ENCODE measurements at regions not wholly inside any gene's neighbourhood (a gene's known extent, or its start where the extent isn't known, plus 50 kb on each side); places are given as distances from the start of the nearest gene placed in this dataset.
"Not testable (repeated sequence)": the region's sequence is repeated elsewhere in the genome, so short reads cannot be mapped to it uniquely, and the experiment has no call there.

DNA sequence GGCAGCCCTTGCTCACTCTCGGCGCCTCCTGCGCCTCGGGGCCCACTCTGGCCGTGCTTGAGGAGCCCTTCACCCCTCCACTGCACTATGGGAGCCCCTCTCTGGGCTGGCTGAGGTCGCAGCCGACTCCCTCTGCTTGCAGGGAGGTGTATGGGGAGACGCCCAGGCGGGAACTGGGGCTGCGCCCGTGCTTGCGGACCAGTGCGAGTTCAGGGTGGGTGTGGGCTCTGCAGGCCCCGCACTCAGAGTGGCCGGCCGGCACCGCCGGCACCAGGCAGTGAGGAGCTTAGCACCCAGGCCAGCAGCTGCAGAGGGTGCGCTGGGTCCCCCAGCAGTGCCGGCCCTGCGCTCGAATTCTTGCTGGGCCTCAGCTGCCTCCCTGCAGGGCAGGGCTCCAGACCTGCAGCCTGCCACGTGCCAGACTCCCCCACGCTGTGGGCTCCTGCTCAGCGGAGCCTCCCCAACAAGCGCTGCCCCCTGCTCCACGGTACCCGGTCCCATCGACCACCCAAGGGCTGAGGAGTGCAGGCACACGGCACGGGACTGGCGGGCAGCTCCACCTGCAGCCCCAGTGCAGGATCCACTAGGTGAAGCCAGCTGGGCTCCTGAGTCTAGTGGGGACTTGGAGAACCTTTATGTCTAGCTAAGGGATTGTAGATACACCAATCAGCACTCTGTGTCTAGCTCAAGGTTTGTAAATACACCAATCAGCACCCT is 54.0 kb upstream of the WWC2 start:
- H3K27me3 Mint-ChIP-seq (ENCODE audit: low read depth) = peaks cover 15% of the 10 kb centered on the region
- H3K4me3 Mint-ChIP-seq; H3K4me1 Mint-ChIP-seq (ENCODE audit: low read depth); H3K36me3 Mint-ChIP-seq (ENCODE audit: insufficient read depth); DNase-seq; ATAC-seq; H3K9me3 Mint-ChIP-seq: not testable (repeated sequence)

- H3K27me3 Mint-ChIP-seq (ENCODE audit: low read depth) = peaks cover 5% of the 10 kb centered on the region
- DNase-seq (no peak), ATAC-seq (no peak)
- H3K4me1 Mint-ChIP-seq (ENCODE audit: low read depth) = no peaks in the 10 kb centered on the region
- no peaks in the 10 kb centered on the region for H3K36me3 Mint-ChIP-seq (ENCODE audit: insufficient read depth)
- H3K9me3 Mint-ChIP-seq = no peaks in the 10 kb centered on the region
- no peak overlapping the region for H3K4me3 Mint-ChIP-seq
Measured at GRCh38 chr4:183038436-183038835, 60.6 kb upstream of the WWC2 start.

- H3K9me3 Mint-ChIP-seq = no peaks in the 10 kb centered on the region
- peaks cover 5% of the 10 kb centered on the region for H3K27me3 Mint-ChIP-seq (ENCODE audit: low read depth)
- H3K4me3 Mint-ChIP-seq = no peak overlapping the region
- DNase-seq (no peak), ATAC-seq (no peak)
- no peaks in the 10 kb centered on the region for H3K36me3 Mint-ChIP-seq (ENCODE audit: insufficient read depth)
- no peaks in the 10 kb centered on the region for H3K4me1 Mint-ChIP-seq (ENCODE audit: low read depth)
Measured at GRCh38 chr4:183035726-183036415, 63.2 kb upstream of the WWC2 start.

DNA sequence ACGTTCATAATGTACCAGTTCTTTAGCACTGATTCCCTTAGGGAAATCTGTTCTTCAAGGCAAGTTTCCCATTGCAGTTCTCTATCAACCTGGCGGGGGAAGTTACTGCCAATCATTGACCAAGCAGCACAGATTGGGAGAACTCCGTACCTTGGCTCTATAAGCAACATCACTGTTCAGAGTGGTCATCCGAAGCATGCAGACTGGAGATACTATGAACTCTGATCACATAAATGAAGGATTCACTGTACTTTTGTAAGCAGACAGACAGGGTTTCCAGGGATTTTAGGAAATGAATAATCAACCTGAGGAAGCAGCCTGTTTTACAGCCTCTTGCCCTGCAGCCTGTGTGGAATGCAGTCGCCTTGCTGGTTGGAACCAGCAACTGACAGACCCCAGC is 63.8 kb upstream of the WWC2 start:
- Mint-ChIP-seq H3K27me3 (ENCODE audit: low read depth) (peaks cover 5% of the 10 kb centered on the region), H3K4me3 (no peak overlapping the region), H3K36me3 (ENCODE audit: insufficient read depth) (no peaks in the 10 kb centered on the region)

DNA sequence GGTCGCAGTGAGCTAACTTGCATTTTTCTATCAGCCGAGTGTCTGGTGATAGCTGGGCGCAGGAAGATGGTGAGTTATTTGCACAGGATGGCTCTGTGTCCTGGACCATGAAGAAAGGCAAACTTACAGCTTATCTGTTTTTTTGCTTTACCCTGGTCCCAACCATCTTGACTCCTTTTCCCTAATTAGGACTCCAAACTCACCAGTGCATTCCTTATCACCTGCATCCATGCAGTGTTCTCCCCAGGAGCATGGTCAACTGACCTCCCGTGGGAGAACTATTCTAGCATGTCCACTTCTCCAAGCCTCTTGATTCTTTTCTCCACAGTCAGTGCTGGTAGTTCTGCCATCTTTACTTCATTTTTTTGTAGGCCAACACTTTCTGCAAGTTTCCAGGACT is 68.2 kb upstream of the WWC2 start:
- Mint-ChIP-seq H3K36me3 (ENCODE audit: insufficient read depth) (no peaks in the 10 kb centered on the region), H3K9me3 (no peaks in the 10 kb centered on the region), H3K27me3 (ENCODE audit: low read depth) (peaks cover 6% of the 10 kb centered on the region), H3K4me1 (ENCODE audit: low read depth) (no peaks in the 10 kb centered on the region), H3K4me3 (no peak overlapping the region)
- no peak for DNase-seq
- ATAC-seq = no peak

More for the DNA sequence above, 63.8 kb upstream of the WWC2 start:
- H3K9me3 Mint-ChIP-seq = no peaks in the 10 kb centered on the region
- no peaks in the 10 kb centered on the region for H3K4me1 Mint-ChIP-seq (ENCODE audit: low read depth)
- DNase-seq (no peak), ATAC-seq (no peak)

DNA sequence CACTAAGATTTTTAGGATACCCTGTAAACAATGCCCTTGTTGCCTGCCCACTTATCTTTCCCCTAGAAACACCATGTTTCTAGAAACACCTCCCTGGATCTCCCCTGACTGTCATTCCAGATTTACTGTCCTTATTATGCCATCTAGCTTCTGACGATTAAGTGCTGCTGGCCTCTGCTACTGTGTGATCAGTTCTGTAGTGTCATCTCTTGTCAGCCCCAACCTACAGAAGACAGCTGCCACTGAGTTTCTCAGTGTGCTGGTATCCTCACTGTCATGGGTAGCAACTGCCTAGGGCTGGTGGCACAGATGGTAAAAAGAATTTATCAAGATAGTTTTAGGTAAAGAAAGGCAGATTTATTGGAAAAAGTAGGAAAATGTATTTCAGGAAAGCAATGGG is 68.7 kb upstream of the WWC2 start:
- DNase-seq = no peak
- Mint-ChIP-seq H3K27me3 (ENCODE audit: low read depth) (peaks cover 6% of the 10 kb centered on the region), H3K36me3 (ENCODE audit: insufficient read depth) (no peaks in the 10 kb centered on the region), H3K9me3 (no peaks in the 10 kb centered on the region), H3K4me3 (no peak overlapping the region), H3K4me1 (ENCODE audit: low read depth) (no peaks in the 10 kb centered on the region)
- ATAC-seq = no peak

- Mint-ChIP-seq H3K4me3 (no peak overlapping the region), H3K4me1 (ENCODE audit: low read depth) (no peaks in the 10 kb centered on the region), H3K36me3 (ENCODE audit: insufficient read depth) (no peaks in the 10 kb centered on the region), H3K9me3 (no peaks in the 10 kb centered on the region), H3K27me3 (ENCODE audit: low read depth) (peaks cover 6% of the 10 kb centered on the region)
- no peak for DNase-seq
- ATAC-seq = no peak
Measured at GRCh38 chr4:183029365-183029764, 69.7 kb upstream of the WWC2 start.

DNA sequence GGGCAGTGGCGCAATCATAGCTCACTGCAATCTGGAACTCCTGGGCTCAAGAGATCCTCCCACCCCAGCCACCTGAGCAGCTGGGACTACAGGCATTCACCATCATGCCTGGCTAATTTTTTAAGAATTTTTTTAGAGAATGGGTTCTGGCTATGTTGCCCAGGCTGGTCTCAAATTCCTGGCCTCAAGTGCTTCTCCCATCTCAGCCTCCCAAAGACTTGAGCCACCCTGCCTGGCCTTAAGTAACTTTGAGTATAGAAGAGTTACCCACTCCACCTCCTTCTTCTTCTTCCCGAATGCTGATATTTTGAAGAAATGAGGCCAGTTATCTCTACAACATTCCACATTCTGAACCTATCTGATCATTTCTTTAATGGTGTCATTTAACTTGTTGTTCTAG is 72.4 kb upstream of the WWC2 start:
- DNase-seq (no peak), ATAC-seq (no peak)
- H3K27me3 Mint-ChIP-seq (ENCODE audit: low read depth) = peaks cover 4% of the 10 kb centered on the region
- no peaks in the 10 kb centered on the region for H3K9me3 Mint-ChIP-seq
- no peak overlapping the region for H3K4me3 Mint-ChIP-seq
- H3K4me1 Mint-ChIP-seq (ENCODE audit: low read depth) = no peaks in the 10 kb centered on the region
- H3K36me3 Mint-ChIP-seq (ENCODE audit: insufficient read depth) = no peaks in the 10 kb centered on the region

GRCh38 chr4:183022617-183023016 is 76.4 kb upstream of the WWC2 start:
- peaks cover 14% of the 10 kb centered on the region for H3K27me3 Mint-ChIP-seq (ENCODE audit: low read depth)
- H3K36me3 Mint-ChIP-seq (ENCODE audit: insufficient read depth) = no peaks in the 10 kb centered on the region
- DNase-seq (no peak), ATAC-seq (no peak)
- no peak overlapping the region for H3K4me3 Mint-ChIP-seq
- no peaks in the 10 kb centered on the region for H3K4me1 Mint-ChIP-seq (ENCODE audit: low read depth)
- no peaks in the 10 kb centered on the region for H3K9me3 Mint-ChIP-seq

GRCh38 chr4:183017962-183018361 is 81.1 kb upstream of the WWC2 start:
- Mint-ChIP-seq H3K27me3 (ENCODE audit: low read depth) (peaks cover 18% of the 10 kb centered on the region), H3K4me3 (no peak overlapping the region), H3K9me3 (no peaks in the 10 kb centered on the region), H3K4me1 (ENCODE audit: low read depth) (no peaks in the 10 kb centered on the region), H3K36me3 (ENCODE audit: insufficient read depth) (no peaks in the 10 kb centered on the region)
- DNase-seq = no peak
- ATAC-seq = no peak

DNA sequence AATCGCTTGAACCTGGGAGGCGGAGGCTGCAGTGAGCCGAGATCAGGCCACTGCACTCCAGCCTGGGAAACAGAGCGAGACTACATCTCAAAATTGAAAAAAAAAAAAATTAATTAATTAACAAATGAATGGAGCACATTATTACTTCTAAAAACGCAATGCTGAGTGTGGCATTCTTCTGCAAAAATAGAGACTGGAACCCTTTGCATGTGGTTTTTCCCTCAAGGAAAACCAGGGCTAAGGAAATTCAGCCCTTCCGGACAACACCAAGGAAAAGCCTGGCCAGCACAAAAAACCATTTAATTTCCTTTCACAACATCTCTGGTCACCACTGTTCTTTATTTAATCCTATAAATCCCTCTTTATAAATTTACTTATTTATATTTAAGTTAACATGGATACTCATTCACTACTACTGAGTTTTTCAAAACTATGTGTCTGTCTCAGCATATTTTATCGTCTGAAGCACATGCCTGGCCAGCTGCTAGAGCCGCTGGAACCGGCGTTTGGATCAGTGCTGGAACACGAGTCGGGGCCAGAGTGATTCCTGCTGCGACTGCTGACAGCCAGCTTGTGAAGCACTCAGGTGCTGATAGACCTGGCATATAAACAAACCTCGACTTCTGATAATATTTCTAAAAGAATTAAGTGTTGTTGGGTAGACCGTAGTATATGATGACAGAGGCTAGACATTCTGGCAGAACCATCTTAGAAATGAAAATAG is 84.5 kb upstream of the WWC2 start:
- peaks cover 16% of the 10 kb centered on the region for H3K27me3 Mint-ChIP-seq (ENCODE audit: low read depth)

DNA sequence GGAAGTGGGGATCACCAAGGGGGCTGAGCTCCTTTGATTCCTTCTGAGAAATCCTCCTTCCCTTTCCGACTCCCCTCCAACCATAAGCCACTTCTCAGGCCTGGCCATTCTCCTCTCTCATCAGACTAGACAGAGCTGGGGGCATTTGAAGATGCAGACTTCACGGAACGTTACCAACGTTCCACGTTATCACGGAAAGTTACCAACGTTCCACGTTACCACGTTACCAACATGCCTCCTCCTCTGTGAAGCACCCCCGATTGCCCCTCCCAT is 85.4 kb upstream of the WWC2 start:
- peaks cover 11% of the 10 kb centered on the region for H3K27me3 Mint-ChIP-seq (ENCODE audit: low read depth)
- H3K4me1 Mint-ChIP-seq (ENCODE audit: low read depth) = no peaks in the 10 kb centered on the region
- ATAC-seq (no peak), DNase-seq (no peak)
- no peak overlapping the region for H3K4me3 Mint-ChIP-seq
- no peaks in the 10 kb centered on the region for H3K9me3 Mint-ChIP-seq
- no peaks in the 10 kb centered on the region for H3K36me3 Mint-ChIP-seq (ENCODE audit: insufficient read depth)

More for the DNA sequence above, 84.5 kb upstream of the WWC2 start:
- H3K4me3 Mint-ChIP-seq = no peak overlapping the region
- H3K36me3 Mint-ChIP-seq (ENCODE audit: insufficient read depth) = no peaks in the 10 kb centered on the region
- H3K9me3 Mint-ChIP-seq = no peaks in the 10 kb centered on the region
- ATAC-seq (no peak), DNase-seq (no peak)
- no peaks in the 10 kb centered on the region for H3K4me1 Mint-ChIP-seq (ENCODE audit: low read depth)

DNA sequence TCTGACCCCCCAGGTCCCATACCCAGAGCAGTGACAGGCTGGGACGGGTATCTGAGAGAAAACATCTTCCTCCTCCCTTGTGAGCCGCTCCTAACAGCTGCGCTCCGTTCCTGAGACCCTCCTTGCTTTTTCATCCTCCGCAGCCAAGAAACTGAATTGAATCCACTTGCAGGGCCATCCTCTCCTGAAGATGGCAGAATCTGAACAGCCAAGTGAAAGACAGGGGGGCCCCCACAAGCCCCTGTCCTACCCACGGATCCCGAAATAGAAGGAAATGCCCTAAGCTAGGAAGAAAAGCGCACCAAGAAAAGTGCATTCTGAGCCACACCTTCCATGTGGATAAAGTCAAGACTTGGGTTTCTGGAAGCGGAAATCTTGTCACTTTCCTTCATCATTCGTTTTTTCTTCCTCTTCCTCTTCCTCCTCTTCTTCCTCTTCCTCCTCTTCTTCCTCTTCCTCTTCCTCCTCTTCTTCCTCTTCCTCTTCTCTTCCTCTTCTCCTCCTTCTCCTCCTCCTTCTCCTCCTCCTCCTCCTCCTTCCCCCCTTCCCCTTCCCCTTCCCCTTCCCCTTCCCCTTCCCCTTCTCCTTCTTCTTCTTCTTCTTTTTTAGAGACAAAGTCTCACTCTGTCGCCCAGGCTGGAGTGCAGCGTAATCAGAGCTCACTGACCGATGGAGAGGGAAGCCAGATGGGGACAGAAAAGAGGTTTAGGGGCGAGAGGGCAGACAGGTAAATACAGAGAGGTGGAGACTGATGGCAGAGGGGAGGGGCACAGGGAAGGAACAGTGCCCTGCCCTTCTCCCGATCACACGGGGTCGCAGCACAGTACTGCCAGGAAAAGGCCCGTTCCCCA is 86.0 kb upstream of the WWC2 start:
- Mint-ChIP-seq H3K27me3 (ENCODE audit: low read depth) (peaks cover 9% of the 10 kb centered on the region), H3K36me3 (ENCODE audit: insufficient read depth) (no peaks in the 10 kb centered on the region), H3K4me1 (ENCODE audit: low read depth) (no peaks in the 10 kb centered on the region), H3K9me3 (no peaks in the 10 kb centered on the region), H3K4me3 (no peak overlapping the region)
- DNase-seq (no peak), ATAC-seq (no peak)

DNA sequence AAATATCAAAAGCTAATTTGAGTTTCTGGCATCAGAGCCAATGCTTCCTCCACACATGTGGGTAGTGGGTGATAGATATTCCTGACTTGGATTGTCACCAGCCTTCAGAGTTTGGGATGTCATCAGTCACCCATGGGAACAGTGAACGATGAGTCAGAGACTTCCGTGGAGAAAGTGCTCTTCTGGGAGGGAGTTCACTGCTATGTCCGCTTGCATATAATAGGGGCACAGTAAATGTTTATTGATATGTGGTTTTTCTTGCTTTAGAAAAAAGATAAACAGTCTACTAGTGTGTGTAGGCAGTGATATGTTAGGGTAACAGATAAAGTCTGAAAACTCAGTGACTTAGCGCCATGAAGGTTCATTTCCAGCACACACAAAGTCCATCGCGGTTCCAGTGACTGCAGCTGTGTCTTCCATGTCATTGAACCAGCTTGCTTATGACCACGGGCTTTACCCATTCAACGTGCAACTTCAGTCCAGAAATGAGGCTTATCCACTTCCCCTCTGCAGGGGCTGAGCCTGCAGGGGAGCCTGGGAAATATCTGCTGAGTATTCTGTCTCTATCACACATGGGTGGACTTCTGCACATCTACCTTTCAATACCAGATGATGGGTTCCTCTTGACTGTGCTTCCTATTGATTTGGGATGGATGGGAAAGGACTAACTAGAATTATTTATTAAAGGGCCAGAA is 87.7 kb upstream of the WWC2 start:
- no peak for DNase-seq
- Mint-ChIP-seq H3K9me3 (no peaks in the 10 kb centered on the region), H3K27me3 (ENCODE audit: low read depth) (peaks cover 11% of the 10 kb centered on the region), H3K4me1 (ENCODE audit: low read depth) (no peaks in the 10 kb centered on the region), H3K4me3 (no peak overlapping the region), H3K36me3 (ENCODE audit: insufficient read depth) (no peaks in the 10 kb centered on the region)
- ATAC-seq = no peak
